ENCODE measurements at regions not wholly inside any gene's neighbourhood (a gene's known extent, or its start where the extent isn't known, plus 50 kb on each side); places are given as distances from the start of the nearest gene placed in this dataset.

Small RNA genes in the stretch of these regions (small RNA-seq; reads per million reads assigned to genes)
- gene RF00017 (0 reads per million in 2 donors), gene RNU6-1288P (0 reads per million in 2 donors)

Data from Peyer's patch (tissue), 2 donors.